H1 (cell line): ENCODE measurements at regions not wholly inside any gene's neighbourhood (a gene's known extent, or its start where the extent isn't known, plus 50 kb on each side); places are given as distances from the start of the nearest gene placed in this dataset.

Experiments
- CHD7 ChIP-seq: fragments of 300-600 bp; sonication (generic); IDR thresholded peaks from 2 replicates; pipeline ENCODE4 v1.7.1; 2012; ENCODE audit warnings: low read length, moderate library complexity, mild to moderate bottlenecking, inconsistent platforms; ENCODE audit not compliant: insufficient replicate concordance
- POU5F1 ChIP-seq: IDR thresholded peaks from 2 replicates; pipeline ENCODE4 v1.6.1; 2011; ENCODE audit warnings: low read depth, mild to moderate bottlenecking, low read length, moderate library complexity
- RFX5 ChIP-seq: IDR thresholded peaks from 2 replicates; pipeline ENCODE4 v1.6.1; 2011; ENCODE audit warnings: low read depth, low read length, improper control_type of control experiment, borderline replicate concordance

DNA sequence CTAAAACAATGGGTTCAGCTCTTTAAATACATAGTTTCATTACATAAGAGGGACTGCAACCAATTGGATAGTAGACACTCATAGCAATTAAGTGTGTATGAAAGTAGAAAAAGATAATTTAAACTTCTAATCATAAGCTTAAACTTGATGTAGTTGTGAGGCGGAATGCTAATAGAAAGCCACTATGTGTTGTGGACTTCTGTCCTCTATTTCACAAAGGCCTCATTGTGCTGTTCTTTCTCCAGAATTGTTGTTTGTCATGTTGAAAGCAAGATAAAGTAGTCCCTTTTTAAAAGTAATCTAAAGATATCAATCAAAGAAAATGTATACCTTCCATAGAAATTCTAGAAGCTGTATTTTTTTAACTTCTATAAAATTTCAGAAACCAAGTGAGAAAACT is 329.4 kb downstream of the KLHL4 start (continued):
- TF ChIP-seq CHD7 (no peak), RFX5 (no peak), POU5F1 (no peak)
